ENCODE measurements at regions not wholly inside any gene's neighbourhood (a gene's known extent, or its start where the extent isn't known, plus 50 kb on each side); places are given as distances from the start of the nearest gene placed in this dataset.

DNA sequence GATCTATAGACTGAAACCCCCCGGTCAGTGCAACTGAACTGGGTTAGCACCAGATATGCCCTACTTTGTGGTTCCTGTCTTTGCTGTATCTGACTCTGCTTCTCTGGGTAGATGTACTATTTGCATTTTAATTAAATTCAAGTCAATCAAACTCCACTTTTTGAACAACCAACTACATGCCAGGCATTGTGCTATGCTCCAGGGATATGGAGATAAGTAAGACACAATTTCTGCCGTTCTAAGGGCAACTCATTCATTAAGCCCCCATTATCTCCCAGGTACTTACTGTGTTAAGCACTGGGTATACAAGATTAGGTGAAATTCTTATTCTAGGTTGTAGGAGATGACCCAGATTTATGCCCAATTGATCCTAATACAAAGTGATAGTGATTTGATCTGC, 62.7 kb upstream of the JDP2 start:
- H3K36me3 ChIP-seq (ENCODE audit: insufficient read depth, low read length), result no peaks in the 10 kb centered on the region
- no peak overlapping the region for H3K9ac ChIP-seq (ENCODE audit: insufficient read length)
- H3K9me3 ChIP-seq (ENCODE audit: low read depth, low read length), result no peaks in the 10 kb centered on the region
- no peak overlapping the region for H3K27ac ChIP-seq
- H3K4me3 ChIP-seq, result no peak overlapping the region
- TF ChIP-seq EZH2 (IDR thresholded peaks at IDR 0.05) (no peak), POLR2AphosphoS5 (IDR thresholded peaks at IDR 0.05; ENCODE audit: borderline replicate concordance, low read depth, low read length) (no peak), FOXP2 (optimal IDR thresholded peaks at IDR 0.05; ENCODE audit: control extremely low read depth, extremely low read length, insufficient read depth) (no peak)
- no peak for DNase-seq (ENCODE audit: low read depth, low spot score)

DNA sequence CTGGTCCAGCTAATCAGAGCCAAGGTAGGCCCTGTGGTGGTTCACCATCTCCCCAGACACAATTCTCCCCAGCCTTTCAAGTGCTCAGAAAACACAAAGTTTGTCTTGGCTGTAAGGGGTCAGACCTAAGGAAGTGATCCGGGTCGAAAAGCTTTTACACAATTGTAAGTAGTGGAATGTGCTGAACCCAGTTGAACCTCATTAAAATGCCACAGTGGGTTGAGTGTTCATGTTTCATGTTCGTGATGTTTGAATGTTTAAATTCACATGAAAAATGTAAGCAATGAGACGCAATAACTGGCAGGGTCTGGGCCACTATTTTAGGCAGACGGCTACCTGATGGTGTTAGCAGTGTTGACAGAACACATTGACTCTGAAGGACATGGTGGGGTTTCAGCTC, 60.9 kb upstream of the JDP2 start:
- TF ChIP-seq FOXP2 (optimal IDR thresholded peaks at IDR 0.05; ENCODE audit: control extremely low read depth, extremely low read length, insufficient read depth) (no peak), EZH2 (IDR thresholded peaks at IDR 0.05) (no peak), POLR2AphosphoS5 (IDR thresholded peaks at IDR 0.05; ENCODE audit: borderline replicate concordance, low read depth, low read length) (no peak)
- no peaks in the 10 kb centered on the region for H3K9me3 ChIP-seq (ENCODE audit: low read depth, low read length)

DNA sequence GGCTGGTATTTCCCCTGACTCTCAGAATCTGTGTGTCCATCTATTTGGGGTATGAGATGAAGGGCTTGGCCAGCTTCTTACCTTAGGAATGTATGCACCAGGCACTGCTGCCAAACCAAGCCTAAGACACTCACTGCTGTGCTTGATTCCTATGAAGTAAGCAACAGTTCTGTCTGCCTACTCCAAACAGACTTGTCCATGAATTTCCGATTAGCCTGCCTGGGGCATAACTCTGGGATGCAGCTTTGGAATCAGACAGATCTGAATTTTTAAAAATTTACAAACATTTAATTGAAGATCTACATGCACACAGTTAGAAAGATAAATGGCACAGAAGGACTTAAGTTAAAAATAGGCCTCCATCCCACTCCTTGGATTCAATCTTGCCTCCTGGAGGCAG, 59.5 kb upstream of the JDP2 start:
- no peaks in the 10 kb centered on the region for H3K36me3 ChIP-seq (ENCODE audit: insufficient read depth, low read length)
- no peak overlapping the region for H3K9ac ChIP-seq (ENCODE audit: insufficient read length)
- no peak overlapping the region for H3K27ac ChIP-seq
- no peak overlapping the region for H3K4me3 ChIP-seq
- DNase-seq (ENCODE audit: low read depth, low spot score), result peak; percentile 22
- no peak for TF ChIP-seq FOXP2 (optimal IDR thresholded peaks at IDR 0.05; ENCODE audit: control extremely low read depth, extremely low read length, insufficient read depth)
- H3K9me3 ChIP-seq (ENCODE audit: low read depth, low read length), result no peaks in the 10 kb centered on the region

More for the DNA sequence above, 60.9 kb upstream of the JDP2 start:
- no peak for DNase-seq (ENCODE audit: low read depth, low spot score)
- H3K4me3 ChIP-seq, result no peak overlapping the region
- H3K36me3 ChIP-seq (ENCODE audit: insufficient read depth, low read length), result no peaks in the 10 kb centered on the region
- no peak overlapping the region for H3K9ac ChIP-seq (ENCODE audit: insufficient read length)
- no peak overlapping the region for H3K27ac ChIP-seq

DNA sequence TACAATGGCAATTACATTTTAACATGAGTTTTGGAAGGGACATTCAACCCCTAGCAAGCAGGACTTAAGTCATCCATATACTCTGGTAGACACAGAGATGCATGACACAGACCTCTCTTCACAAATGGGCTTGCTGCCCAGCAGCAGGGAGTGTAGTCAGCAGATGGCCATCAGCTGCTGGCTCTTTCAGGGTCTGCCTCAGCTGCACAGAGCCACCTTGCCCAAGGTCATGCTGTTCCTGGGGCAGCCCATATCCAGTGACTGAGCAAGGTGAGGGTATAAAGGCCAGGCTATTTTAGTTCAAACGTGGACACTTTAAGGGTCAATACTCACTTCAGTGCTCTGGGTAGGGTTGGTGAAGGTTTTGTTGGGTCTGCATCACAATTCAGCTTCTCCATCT, 58.3 kb upstream of the JDP2 start:
- TF ChIP-seq POLR2AphosphoS5 (IDR thresholded peaks at IDR 0.05; ENCODE audit: borderline replicate concordance, low read depth, low read length), result no peak
- no peak for TF ChIP-seq FOXP2 (optimal IDR thresholded peaks at IDR 0.05; ENCODE audit: control extremely low read depth, extremely low read length, insufficient read depth)
- no peak for TF ChIP-seq EZH2 (IDR thresholded peaks at IDR 0.05)
- DNase-seq (ENCODE audit: low read depth, low spot score), result no peak
- H3K36me3 ChIP-seq (ENCODE audit: insufficient read depth, low read length), result no peaks in the 10 kb centered on the region

DNA sequence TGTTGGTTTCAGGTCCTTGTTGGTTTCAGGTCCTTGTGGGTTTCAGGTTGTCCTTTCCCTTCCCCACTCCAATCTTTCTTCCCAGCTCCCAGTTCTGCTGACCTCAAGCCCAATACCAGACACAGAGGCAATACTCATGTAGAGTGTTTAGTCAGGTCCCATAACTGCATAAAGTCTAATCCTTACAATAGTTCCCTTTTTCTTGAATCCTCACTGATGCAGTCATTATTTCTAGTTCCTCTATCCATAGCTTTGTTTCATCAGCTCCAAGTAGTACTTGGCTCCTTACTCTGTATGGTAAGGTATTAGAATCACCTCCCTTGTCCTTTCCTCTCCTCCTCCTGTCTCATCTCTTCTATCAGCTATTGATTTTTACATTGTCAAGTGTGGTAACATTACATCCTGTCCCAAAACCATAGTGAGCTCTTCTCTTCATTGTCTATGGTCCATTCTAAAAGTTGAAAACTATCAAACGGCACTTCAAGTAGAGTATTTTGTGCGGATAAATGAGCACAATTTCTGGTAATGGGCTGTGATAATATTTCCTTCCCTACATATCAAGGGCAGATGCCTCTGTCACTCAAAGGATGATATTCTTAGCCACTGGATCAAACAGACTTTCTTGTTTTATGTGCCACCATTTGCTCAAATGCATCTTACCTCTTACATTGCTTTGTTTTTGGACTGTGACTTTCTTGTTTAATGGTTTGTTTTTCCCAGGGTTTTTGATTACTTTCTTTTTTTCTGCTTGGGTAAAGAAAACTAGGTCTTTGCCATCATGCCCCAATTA, 57.2 kb upstream of the JDP2 start:
- DNase-seq (ENCODE audit: low read depth, low spot score), result no peak
- no peak overlapping the region for H3K4me3 ChIP-seq
- TF ChIP-seq FOXP2 (optimal IDR thresholded peaks at IDR 0.05; ENCODE audit: control extremely low read depth, extremely low read length, insufficient read depth), result no peak
- TF ChIP-seq EZH2 (IDR thresholded peaks at IDR 0.05), result no peak
- no peak for TF ChIP-seq POLR2AphosphoS5 (IDR thresholded peaks at IDR 0.05; ENCODE audit: borderline replicate concordance, low read depth, low read length)
- no peaks in the 10 kb centered on the region for H3K36me3 ChIP-seq (ENCODE audit: insufficient read depth, low read length)
- no peak overlapping the region for H3K27ac ChIP-seq
- H3K9ac ChIP-seq (ENCODE audit: insufficient read length), result no peak overlapping the region
- no peaks in the 10 kb centered on the region for H3K9me3 ChIP-seq (ENCODE audit: low read depth, low read length)

More for the DNA sequence above, 58.3 kb upstream of the JDP2 start:
- H3K9ac ChIP-seq (ENCODE audit: insufficient read length), result no peak overlapping the region
- no peak overlapping the region for H3K27ac ChIP-seq
- H3K4me3 ChIP-seq, result no peak overlapping the region
- H3K9me3 ChIP-seq (ENCODE audit: low read depth, low read length), result no peaks in the 10 kb centered on the region

DNA sequence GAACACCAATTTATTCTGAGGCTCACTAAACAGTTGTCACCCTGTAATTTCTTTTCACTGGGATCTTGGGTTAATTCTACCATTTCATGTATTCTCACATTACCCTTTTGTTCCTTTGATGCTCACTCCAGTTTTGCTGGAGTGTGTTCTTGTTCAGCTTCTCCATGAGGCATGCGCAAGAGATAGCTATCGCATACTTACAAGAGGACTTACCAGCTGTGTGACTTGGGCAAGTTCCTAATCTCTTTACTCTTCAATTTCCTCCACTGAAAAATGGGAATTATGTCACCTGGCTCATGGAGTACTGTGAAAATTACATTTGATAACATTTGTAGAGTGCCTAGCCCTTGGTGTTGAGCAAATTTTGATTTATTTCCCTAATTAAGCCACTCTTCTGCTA, 56.5 kb upstream of the JDP2 start:
- Histone ChIP-seq H3K9ac (ENCODE audit: insufficient read length) (no peak overlapping the region), H3K4me3 (no peak overlapping the region), H3K27ac (no peak overlapping the region), H3K36me3 (ENCODE audit: insufficient read depth, low read length) (no peaks in the 10 kb centered on the region), H3K9me3 (ENCODE audit: low read depth, low read length) (no peaks in the 10 kb centered on the region)
- TF ChIP-seq POLR2AphosphoS5 (IDR thresholded peaks at IDR 0.05; ENCODE audit: borderline replicate concordance, low read depth, low read length) (no peak), FOXP2 (optimal IDR thresholded peaks at IDR 0.05; ENCODE audit: control extremely low read depth, extremely low read length, insufficient read depth) (no peak), EZH2 (IDR thresholded peaks at IDR 0.05) (no peak)
- DNase-seq (ENCODE audit: low read depth, low spot score), result no peak

DNA sequence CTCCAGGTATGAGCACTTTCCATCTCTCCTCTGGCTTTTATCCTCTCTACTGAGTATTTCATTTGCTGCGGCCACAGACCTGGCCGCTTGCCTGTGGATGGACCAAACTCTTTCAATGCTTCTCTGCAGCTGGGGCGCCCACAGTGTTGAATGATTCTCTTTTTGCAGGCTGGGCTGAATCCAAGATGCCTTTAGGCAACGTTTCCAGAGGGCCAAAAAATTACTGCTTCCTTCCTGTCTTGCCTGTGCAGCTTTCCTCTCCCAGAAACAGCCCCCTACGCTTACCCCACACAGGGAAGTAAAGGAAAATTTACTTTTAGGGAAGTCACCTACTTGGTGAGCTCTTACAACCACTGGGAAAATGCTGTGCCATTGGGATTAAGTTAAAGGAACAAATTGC, 55.6 kb upstream of the JDP2 start:
- Histone ChIP-seq H3K4me3 (peak overlapping the region; percentile 57), H3K36me3 (ENCODE audit: insufficient read depth, low read length) (no peaks in the 10 kb centered on the region), H3K27ac (peak overlapping the region; percentile 54; the same call in 1 of the 2 replicates), H3K9ac (ENCODE audit: insufficient read length) (no peak overlapping the region), H3K9me3 (ENCODE audit: low read depth, low read length) (no peaks in the 10 kb centered on the region)
- TF ChIP-seq EZH2 (IDR thresholded peaks at IDR 0.05), result no peak
- peak; percentile 41; the same call in 1 of the 2 replicates for TF ChIP-seq POLR2AphosphoS5 (IDR thresholded peaks at IDR 0.05; ENCODE audit: borderline replicate concordance, low read depth, low read length)
- DNase-seq (ENCODE audit: low read depth, low spot score), result peak; percentile 95

DNA sequence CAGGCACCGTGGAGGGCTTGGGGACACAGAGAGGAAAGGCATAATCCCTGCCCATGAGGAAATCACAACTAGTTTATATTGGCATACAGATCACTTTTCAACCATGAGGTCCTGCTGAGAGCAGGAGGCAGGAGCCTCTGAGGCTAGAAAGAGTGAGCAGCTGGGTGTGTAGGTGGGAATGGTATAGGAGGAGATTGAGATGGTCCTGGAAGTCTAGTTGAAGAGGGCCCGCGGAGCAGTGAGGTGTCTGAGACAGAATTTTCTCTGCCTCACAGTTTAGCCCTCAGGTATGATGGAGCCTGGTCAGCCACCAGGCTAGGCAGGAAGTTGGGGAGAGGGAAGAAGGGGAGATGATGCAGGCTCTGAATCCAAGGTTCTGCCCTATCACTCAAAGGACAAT, 54.7 kb upstream of the JDP2 start:
- Histone ChIP-seq H3K9ac (ENCODE audit: insufficient read length) (peak overlapping the region; percentile 58), H3K36me3 (ENCODE audit: insufficient read depth, low read length) (no peaks in the 10 kb centered on the region), H3K27ac (peak overlapping the region; percentile 54; the same call in 1 of the 2 replicates), H3K4me3 (peak overlapping the region; percentile 57), H3K9me3 (ENCODE audit: low read depth, low read length) (no peaks in the 10 kb centered on the region)
- no peak for DNase-seq (ENCODE audit: low read depth, low spot score)
- TF ChIP-seq FOXP2 (optimal IDR thresholded peaks at IDR 0.05; ENCODE audit: control extremely low read depth, extremely low read length, insufficient read depth) (no peak), EZH2 (IDR thresholded peaks at IDR 0.05) (no peak), POLR2AphosphoS5 (IDR thresholded peaks at IDR 0.05; ENCODE audit: borderline replicate concordance, low read depth, low read length) (no peak)

DNA sequence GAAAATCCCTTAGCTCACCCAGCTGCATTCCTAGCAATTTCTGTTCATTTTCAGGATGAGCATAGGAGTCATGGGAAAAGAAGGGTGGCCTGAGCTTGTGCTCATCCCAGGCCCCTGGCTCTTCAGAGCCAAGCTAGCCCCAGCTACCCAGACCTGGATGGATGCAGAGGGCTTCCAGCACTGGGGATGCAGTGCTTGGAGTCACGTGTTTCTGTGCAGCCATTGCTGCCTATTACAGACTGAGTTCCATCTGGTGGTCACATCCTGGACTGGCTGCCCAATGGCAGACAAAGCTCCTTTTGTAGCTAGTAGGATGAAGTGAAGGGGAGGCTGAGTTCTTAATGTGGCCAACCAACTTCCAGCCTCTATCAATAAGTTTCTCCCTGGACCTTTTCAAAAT, 54.2 kb upstream of the JDP2 start:
- Histone ChIP-seq H3K36me3 (ENCODE audit: insufficient read depth, low read length) (no peaks in the 10 kb centered on the region), H3K9me3 (ENCODE audit: low read depth, low read length) (no peaks in the 10 kb centered on the region), H3K9ac (ENCODE audit: insufficient read length) (no peak overlapping the region), H3K27ac (no peak overlapping the region), H3K4me3 (no peak overlapping the region)
- DNase-seq (ENCODE audit: low read depth, low spot score), result no peak
- no peak for TF ChIP-seq EZH2 (IDR thresholded peaks at IDR 0.05)
- no peak for TF ChIP-seq FOXP2 (optimal IDR thresholded peaks at IDR 0.05; ENCODE audit: control extremely low read depth, extremely low read length, insufficient read depth)
- no peak for TF ChIP-seq POLR2AphosphoS5 (IDR thresholded peaks at IDR 0.05; ENCODE audit: borderline replicate concordance, low read depth, low read length)

Measured in SK-N-MC (cell line).